Stomach (tissue), 8 donors: ENCODE measurements at regions not wholly inside any gene's neighbourhood (a gene's known extent, or its start where the extent isn't known, plus 50 kb on each side); places are given as distances from the start of the nearest gene placed in this dataset.

Experiments
- DNase-seq, 2 donors: peaks; one replicate each; pipeline versions ENCODE4 v3.0.0 to v3.0.0-alpha.2; 2013 to 2019
- H3K27ac ChIP-seq, 5 donors: fragments of 200-600 bp in 4 of 5; sonication (generic) in 4 of 5; one replicate each; pipeline ENCODE4 v1.5.1; 2013 to 2019; ENCODE audit warnings: mild to moderate bottlenecking in 1 of 5, moderate library complexity in 1 of 5
- H3K27me3 ChIP-seq, 3 donors: fragments of 200-600 bp; sonication (generic); one replicate each; pipeline ENCODE4 v1.5.1; 2017 to 2019; ENCODE audit warnings: mixed run types in 1 of 3
- H3K36me3 ChIP-seq, 4 donors: fragments of 200-600 bp; sonication (generic); 1 replicate in 3 of 4; 2 replicates in 1 of 4; pipeline ENCODE4 v1.5.1; 2016 to 2019
- H3K4me1 ChIP-seq, 4 donors: fragments of 200-600 bp; sonication (generic); one replicate each; pipeline ENCODE4 v1.5.1; 2016 to 2019
- H3K4me3 ChIP-seq, 4 donors: fragments of 200-600 bp; sonication (generic) in 3 of 4; one replicate each; pipeline ENCODE4 v1.5.1; 2016 to 2019; ENCODE audit warnings: mild to moderate bottlenecking in 1 of 4
- H3K9me3 ChIP-seq, 4 donors: fragments of 200-600 bp; sonication (generic); one replicate each; pipeline ENCODE4 v1.5.1; 2016 to 2019
- CTCF ChIP-seq, 7 experiments: fragments of 450-650 bp in 4 of 7; fragments of 200-600 bp in 3 of 7; sonication (generic) in 3 of 7; IDR thresholded peaks; one replicate each; pipeline ENCODE4 v1.5.1; 2016 to 2019; ENCODE audit warnings: antibody characterized with exemption in 7 of 7, control low read depth in 2 of 7, mild to moderate bottlenecking in 1 of 7
- EP300 ChIP-seq: sonication (generic); formaldehyde crosslinking; IDR thresholded peaks from one replicate; pipeline ENCODE4 v1.6.1; 2017; ENCODE audit warnings: antibody characterized with exemption
- POLR2A ChIP-seq, 4 donors: fragments of 450-650 bp; IDR thresholded peaks; one replicate each; pipeline ENCODE4 v1.6.1; 2016; ENCODE audit warnings: antibody characterized with exemption in 4 of 4, control low read depth in 2 of 4, mild to moderate bottlenecking in 1 of 4, moderate library complexity in 1 of 4
- POLR2AphosphoS5 ChIP-seq, 3 donors: sonication (generic); formaldehyde crosslinking; IDR thresholded peaks; one replicate each; pipeline ENCODE4 v1.6.1; 2016; ENCODE audit warnings: antibody characterized with exemption in 3 of 3
- WGBS, 5 donors: extraction: QIAGEN DNeasy Blood & Tissue Kit in 3 of 5; methylation state at CpG; one replicate each; pipeline versions ENCODE4 v1.1.5 to v1.1.7; 2013 to 2018; 5-methylcytosine and 5-hydroxymethylcytosine counted together
- intact Hi-C: fragments of 100-400 bp; cut with DNase I; formaldehyde crosslinking; loops from one replicate; pipeline ENCODE4 v1.15.1; 2023; ENCODE audit warnings: low total_unique reads
- donor health status: healthy with polysubstance abuse.
- donor health status: Bipolar disorder and iron deficiency.
- donor health status: healthy.

- no peaks in the 10 kb centered on the region for H3K36me3 ChIP-seq
- intact Hi-C loops: no loop called here
- no peaks in the 10 kb centered on the region for H3K9me3 ChIP-seq
- no peak overlapping the region for H3K27ac ChIP-seq
- H3K27me3 ChIP-seq: no peaks in the 10 kb centered on the region
- no peak overlapping the region for H3K4me3 ChIP-seq
- no peak for TF ChIP-seq EP300
- TF ChIP-seq CTCF (IDR thresholded peaks at IDR 0.05): no peak
- TF ChIP-seq POLR2A (IDR thresholded peaks at IDR 0.05): no peak
- TF ChIP-seq POLR2AphosphoS5 (IDR thresholded peaks at IDR 0.05): no peak
- no peaks in the 10 kb centered on the region for H3K4me1 ChIP-seq
- 43 to 57% (median 53%) methylated on average over 4 of the region's 4 CpGs for WGBS, 5 donors
- DNase-seq: no peak
Measured at GRCh38 chr3:55203006-55203405, 275.1 kb upstream of the LRTM1 start.

- H3K27me3 ChIP-seq: no peaks in the 10 kb centered on the region
- H3K9me3 ChIP-seq: no peaks in the 10 kb centered on the region
- intact Hi-C loops: no loop called here
Measured at GRCh38 chr3:55202326-55202725, 274.5 kb upstream of the LRTM1 start.

GRCh38 chr3:55201779-55202178 lies 273.9 kb upstream of the LRTM1 start:
- no peak for DNase-seq
- no peak for TF ChIP-seq CTCF (IDR thresholded peaks at IDR 0.05)
- no peak for TF ChIP-seq EP300
- no peak for TF ChIP-seq POLR2A (IDR thresholded peaks at IDR 0.05)
- TF ChIP-seq POLR2AphosphoS5 (IDR thresholded peaks at IDR 0.05): no peak
- Histone ChIP-seq H3K4me3 (no peak overlapping the region), H3K9me3 (no peaks in the 10 kb centered on the region), H3K36me3 (no peaks in the 10 kb centered on the region), H3K27ac (no peak overlapping the region), H3K27me3 (no peaks in the 10 kb centered on the region), H3K4me1 (no peaks in the 10 kb centered on the region)
- 66 to 78% (median 73%) methylated on average over 7 of the region's 7 CpGs for WGBS, 5 donors
- intact Hi-C loops: no loop called here

More at GRCh38 chr3:55202326-55202725, 274.5 kb upstream of the LRTM1 start:
- H3K4me3 ChIP-seq: no peak overlapping the region
- H3K27ac ChIP-seq: no peak overlapping the region
- H3K4me1 ChIP-seq: no peaks in the 10 kb centered on the region
- no peak for TF ChIP-seq CTCF (IDR thresholded peaks at IDR 0.05)
- no peak for TF ChIP-seq POLR2A (IDR thresholded peaks at IDR 0.05)
- no peak for TF ChIP-seq EP300
- TF ChIP-seq POLR2AphosphoS5 (IDR thresholded peaks at IDR 0.05): no peak
- no peak for DNase-seq
- no peaks in the 10 kb centered on the region for H3K36me3 ChIP-seq
- WGBS, 5 donors: 68 to 82% (median 73%) methylated on average over 2 of the region's 2 CpGs

- Histone ChIP-seq H3K4me3 (no peak overlapping the region), H3K27ac (no peak overlapping the region), H3K4me1 (no peaks in the 10 kb centered on the region), H3K9me3 (no peaks in the 10 kb centered on the region), H3K36me3 (no peaks in the 10 kb centered on the region), H3K27me3 (no peaks in the 10 kb centered on the region)
- WGBS, 5 donors: 51 to 95% (median 70%) methylated on average over 2 of the region's 2 CpGs
- TF ChIP-seq POLR2A (IDR thresholded peaks at IDR 0.05): no peak
- intact Hi-C loops: no loop called here
- no peak for DNase-seq
Measured at GRCh38 chr3:55200906-55201305, 273.0 kb upstream of the LRTM1 start.

GRCh38 chr3:55198554-55198953 lies 270.7 kb upstream of the LRTM1 start:
- no peaks in the 10 kb centered on the region for H3K27me3 ChIP-seq
- WGBS, 5 donors: 69 to 75% (median 74%) methylated on average over 4 of the region's 4 CpGs
- TF ChIP-seq POLR2A (IDR thresholded peaks at IDR 0.05) (no peak), POLR2AphosphoS5 (IDR thresholded peaks at IDR 0.05) (no peak), CTCF (IDR thresholded peaks at IDR 0.05) (no peak)
- H3K9me3 ChIP-seq: no peaks in the 10 kb centered on the region
- no peak overlapping the region for H3K4me3 ChIP-seq
- intact Hi-C loops: no loop called here
- no peaks in the 10 kb centered on the region for H3K36me3 ChIP-seq
- no peak for DNase-seq
- no peak overlapping the region for H3K27ac ChIP-seq
- H3K4me1 ChIP-seq: no peaks in the 10 kb centered on the region
